AG09309 (cell line): ENCODE measurements at regions not wholly inside any gene's neighbourhood (a gene's known extent, or its start where the extent isn't known, plus 50 kb on each side); places are given as distances from the start of the nearest gene placed in this dataset.

Experiments
- DNase-seq: peaks from one replicate; pipeline ENCODE4 v3.0.0-alpha.2; 2010; ENCODE audit warnings: low read depth
- H3K4me3 ChIP-seq: 2 replicates; pipeline ENCODE4 v1.5.1; 2011; ENCODE audit warnings: mild to moderate bottlenecking, low read depth, low read length, moderate library complexity; ENCODE audit not compliant: control insufficient read depth
- TF ChIP-seq, protein P1 (sequence below): IDR thresholded peaks from 2 replicates; pipeline ENCODE4 v1.5.1; 2011; ENCODE audit warnings: mild to moderate bottlenecking, low read depth, low read length, inconsistent platforms; ENCODE audit not compliant: insufficient read depth, control insufficient read depth; ENCODE audit errors: missing control alignments

DNA sequence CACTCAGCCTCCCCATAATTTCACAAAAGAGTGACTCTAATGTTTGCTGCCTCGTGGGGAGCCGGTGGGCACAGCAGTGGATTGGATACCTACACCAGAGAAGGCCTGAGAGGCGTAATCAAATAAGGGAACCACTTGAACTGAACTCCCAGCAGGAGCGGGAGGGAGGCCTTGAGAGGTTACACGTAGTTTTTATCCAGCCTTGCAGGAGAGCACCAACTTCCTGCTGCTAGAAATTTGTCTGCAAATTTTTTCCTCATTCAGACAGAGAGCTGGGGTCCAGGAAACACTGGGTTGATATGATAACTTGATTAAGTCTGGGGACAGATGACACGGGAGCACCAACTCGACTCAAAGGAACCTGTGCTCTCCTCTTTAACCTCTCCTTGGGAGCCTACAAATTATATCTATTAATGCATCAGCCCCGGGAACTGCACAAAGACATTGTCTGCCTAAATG, 69.8 kb downstream of the HES1 start:
- DNase-seq: no peak
- TF ChIP-seq, protein P1, sequence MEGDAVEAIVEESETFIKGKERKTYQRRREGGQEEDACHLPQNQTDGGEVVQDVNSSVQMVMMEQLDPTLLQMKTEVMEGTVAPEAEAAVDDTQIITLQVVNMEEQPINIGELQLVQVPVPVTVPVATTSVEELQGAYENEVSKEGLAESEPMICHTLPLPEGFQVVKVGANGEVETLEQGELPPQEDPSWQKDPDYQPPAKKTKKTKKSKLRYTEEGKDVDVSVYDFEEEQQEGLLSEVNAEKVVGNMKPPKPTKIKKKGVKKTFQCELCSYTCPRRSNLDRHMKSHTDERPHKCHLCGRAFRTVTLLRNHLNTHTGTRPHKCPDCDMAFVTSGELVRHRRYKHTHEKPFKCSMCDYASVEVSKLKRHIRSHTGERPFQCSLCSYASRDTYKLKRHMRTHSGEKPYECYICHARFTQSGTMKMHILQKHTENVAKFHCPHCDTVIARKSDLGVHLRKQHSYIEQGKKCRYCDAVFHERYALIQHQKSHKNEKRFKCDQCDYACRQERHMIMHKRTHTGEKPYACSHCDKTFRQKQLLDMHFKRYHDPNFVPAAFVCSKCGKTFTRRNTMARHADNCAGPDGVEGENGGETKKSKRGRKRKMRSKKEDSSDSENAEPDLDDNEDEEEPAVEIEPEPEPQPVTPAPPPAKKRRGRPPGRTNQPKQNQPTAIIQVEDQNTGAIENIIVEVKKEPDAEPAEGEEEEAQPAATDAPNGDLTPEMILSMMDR: no peak
- no peak overlapping the region for H3K4me3 ChIP-seq

DNA sequence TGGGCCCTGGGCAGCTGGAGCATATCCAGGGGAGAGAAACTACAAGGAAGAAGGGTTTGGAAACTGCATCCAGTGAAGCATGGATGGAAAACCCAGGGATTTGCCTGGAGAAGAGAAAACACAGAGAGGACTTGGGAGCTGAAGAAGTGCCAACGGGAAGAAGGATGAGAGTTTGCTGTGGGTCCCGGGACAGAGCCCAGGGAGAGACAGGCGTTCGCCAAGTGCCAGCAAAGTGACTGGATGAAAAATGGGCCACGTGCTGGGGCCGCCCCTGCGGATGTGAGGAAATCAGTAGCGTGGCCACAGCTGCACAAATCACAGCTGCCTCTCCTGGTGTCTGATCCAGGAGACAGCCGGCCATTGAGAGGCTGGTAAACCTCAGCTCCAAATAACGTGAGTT, 70.4 kb downstream of the HES1 start:
- no peak overlapping the region for H3K4me3 ChIP-seq
- no peak for DNase-seq
- TF ChIP-seq, protein P1: no peak

DNA sequence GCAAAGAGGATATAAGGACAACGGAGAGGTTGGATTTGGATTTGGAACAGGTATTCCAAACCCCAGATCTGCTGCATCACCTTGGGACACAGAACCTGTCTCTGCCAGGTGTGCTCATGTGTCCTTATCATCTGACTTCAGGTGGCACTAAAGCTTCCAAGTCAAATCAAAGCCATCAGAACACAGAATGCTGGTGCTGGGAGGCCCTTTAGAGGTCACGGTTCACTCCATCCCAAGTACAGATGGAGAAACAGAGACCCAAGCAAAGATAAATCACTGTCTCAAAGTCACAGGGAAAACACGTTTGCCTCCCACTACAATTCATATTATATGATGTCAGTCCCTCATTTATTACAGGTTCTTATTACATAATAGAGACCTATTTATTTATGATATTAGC, 72.8 kb downstream of the HES1 start:
- TF ChIP-seq, protein P1: no peak
- no peak overlapping the region for H3K4me3 ChIP-seq
- no peak for DNase-seq

DNA sequence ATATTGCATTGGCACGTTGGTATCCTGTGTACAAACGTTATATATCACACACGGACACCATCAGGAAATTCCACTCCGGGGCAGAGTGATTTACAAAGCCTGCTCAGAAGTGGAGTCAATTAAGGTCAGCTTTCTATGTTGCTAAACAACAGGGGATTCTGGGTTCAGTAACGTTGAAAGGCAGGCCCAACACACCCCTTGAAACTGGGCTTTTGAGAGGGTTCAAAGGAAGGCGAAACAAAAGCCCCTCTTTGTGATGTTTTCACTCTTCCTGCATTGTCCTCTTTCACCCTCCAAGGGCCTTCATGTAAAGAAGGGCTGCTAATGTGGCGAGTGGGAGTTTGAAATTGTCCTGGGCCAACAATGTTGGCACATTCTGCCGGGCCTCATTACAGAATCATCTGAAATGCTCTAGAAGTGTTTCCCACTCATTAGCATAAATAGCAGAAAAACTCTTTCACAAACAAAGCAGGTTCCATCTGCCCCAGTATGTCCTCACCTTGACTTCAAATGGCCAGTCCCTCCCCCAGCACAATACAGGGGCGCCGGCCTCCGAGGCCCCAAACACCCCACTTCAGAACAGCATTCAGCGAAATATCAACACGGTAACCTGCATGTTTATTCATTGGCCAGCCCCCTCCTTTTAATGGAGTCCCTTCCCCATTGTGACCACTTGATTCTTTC, 76.4 kb downstream of the HES1 start:
- DNase-seq: no peak
- TF ChIP-seq, protein P1: no peak
- H3K4me3 ChIP-seq: no peak overlapping the region

DNA sequence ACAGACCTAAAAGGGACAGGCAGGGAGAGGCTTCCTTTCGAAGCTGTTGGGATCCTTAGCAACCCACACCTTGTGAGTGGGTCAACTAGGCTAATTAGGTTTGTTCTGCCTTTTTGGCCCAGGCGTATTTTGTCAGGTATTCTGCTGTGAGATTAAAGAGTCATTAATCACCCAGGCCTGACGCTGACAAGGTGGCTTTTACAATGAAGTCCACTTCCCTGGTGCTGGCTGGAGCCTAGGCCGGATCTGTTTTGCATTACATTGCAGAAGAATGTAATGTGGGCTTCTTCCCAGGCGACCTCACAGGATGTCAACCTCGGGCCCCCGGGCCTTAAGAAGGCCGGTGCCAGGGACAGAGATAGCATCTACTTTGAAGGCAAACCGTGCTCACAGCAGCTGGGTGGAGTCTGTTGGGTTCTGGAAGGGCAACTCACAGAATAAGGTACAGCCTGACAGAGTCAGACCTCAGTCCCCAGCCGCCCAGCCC, 76.9 kb downstream of the HES1 start:
- no peak for DNase-seq
- H3K4me3 ChIP-seq: no peak overlapping the region
- TF ChIP-seq, protein P1: no peak

DNA sequence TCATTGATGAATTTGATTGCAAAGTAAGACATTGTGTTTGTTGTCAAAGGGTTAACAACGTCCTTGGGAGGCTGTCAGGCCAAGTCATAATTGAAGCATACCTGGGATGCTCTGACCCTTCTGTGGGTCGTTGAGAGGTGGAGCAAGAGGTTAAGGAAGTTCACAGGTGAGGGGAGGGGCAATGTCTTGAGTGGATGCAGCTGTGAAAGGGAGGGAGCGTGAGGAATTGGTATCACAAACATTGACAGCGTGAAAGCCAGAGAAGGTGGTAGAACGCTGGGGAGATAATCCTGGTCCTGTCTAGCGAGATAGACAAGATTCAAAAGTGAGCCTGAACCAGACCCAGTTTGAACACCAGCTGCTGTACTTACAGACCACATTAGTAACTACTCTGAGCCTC, 79.4 kb downstream of the HES1 start:
- no peak overlapping the region for H3K4me3 ChIP-seq
- TF ChIP-seq, protein P1: no peak
- DNase-seq: no peak
